Astrocyte of the cerebellum (primary cell): ENCODE measurements at regions not wholly inside any gene's neighbourhood (a gene's known extent, or its start where the extent isn't known, plus 50 kb on each side); places are given as distances from the start of the nearest gene placed in this dataset.
A peak's percentile ranks its signal among the peaks of the same experiment; 100 is the strongest.

Experiments
- DNase-seq: peaks from one replicate; pipeline ENCODE4 v3.0.0-alpha.2; 2011; ENCODE audit warnings: low read depth
- H3K4me3 ChIP-seq: 2 replicates; pipeline ENCODE4 v1.5.1; 2011; ENCODE audit warnings: mild to moderate bottlenecking, low read depth, low read length, moderate library complexity
- CTCF ChIP-seq: IDR thresholded peaks from 2 replicates; pipeline ENCODE4 v1.5.1; 2012; ENCODE audit warnings: low read length, low read depth, moderate library complexity, mild to moderate bottlenecking; ENCODE audit errors: missing control alignments
- in situ Hi-C: cut with HindIII; loops from 2 replicates; pipeline ENCODE4 v1.10.0; 2017; ENCODE audit warnings: low sequenced_read_pairs

- TF ChIP-seq CTCF = peak; percentile 92
- peak overlapping the region; percentile 37 for H3K4me3 ChIP-seq
- peak; percentile 33 for DNase-seq
- in situ Hi-C loops = no loop called here
These were observed 157.6 kb downstream of the HERPUD2 start for GRCh38 chr7:35537067-35538023.

GRCh38 chr7:35536396-35536826 is 158.5 kb downstream of the HERPUD2 start:
- H3K4me3 ChIP-seq = no peak overlapping the region
- DNase-seq = no peak
- TF ChIP-seq CTCF = no peak
- in situ Hi-C loops = no loop called here

- no peak for TF ChIP-seq CTCF
- H3K4me3 ChIP-seq = no peak overlapping the region
- in situ Hi-C loops = no loop called here
- DNase-seq = no peak
These were observed 161.0 kb downstream of the HERPUD2 start for GRCh38 chr7:35533902-35534301.

GRCh38 chr7:35530124-35531109 is 164.5 kb downstream of the HERPUD2 start:
- no peak overlapping the region for H3K4me3 ChIP-seq
- TF ChIP-seq CTCF = no peak
- in situ Hi-C loops = no loop called here
- DNase-seq = no peak

GRCh38 chr7:35529713-35530112 is 165.2 kb downstream of the HERPUD2 start:
- in situ Hi-C loops = no loop called here
- no peak overlapping the region for H3K4me3 ChIP-seq
- no peak for TF ChIP-seq CTCF
- no peak for DNase-seq

- in situ Hi-C loops = no loop called here
- DNase-seq = no peak
- TF ChIP-seq CTCF = no peak
- H3K4me3 ChIP-seq = no peak overlapping the region
These were observed 166.5 kb downstream of the HERPUD2 start for GRCh38 chr7:35528381-35528977.
